Mucosa of gallbladder (tissue), 1 donor: ENCODE measurements at regions not wholly inside any gene's neighbourhood (a gene's known extent, or its start where the extent isn't known, plus 50 kb on each side); places are given as distances from the start of the nearest gene placed in this dataset.
"Not testable (repeated sequence)": the region's sequence is repeated elsewhere in the genome, so short reads cannot be mapped to it uniquely, and the experiment has no call there.

Source experiments
- DNase-seq: peaks from one replicate; pipeline ENCODE4 v3.0.0-alpha.2; 2020; ENCODE audit warnings: low spot score
- donor health status: DM: no; HTN: no; CAD: no.

GRCh38 chr7:13198036-13198435 lies 510.6 kb downstream of the ARL4A start:
- no peak for DNase-seq

GRCh38 chr7:13198727-13199126 lies 511.3 kb downstream of the ARL4A start:
- DNase-seq, result no peak

- DNase-seq, result no peak
Observed at GRCh38 chr7:13201628-13202027, 514.2 kb downstream of the ARL4A start.

- DNase-seq, result no peak
Observed at GRCh38 chr7:13217768-13218167, 530.3 kb downstream of the ARL4A start.

- no peak for DNase-seq
Observed at GRCh38 chr7:13225068-13225467, 537.6 kb downstream of the ARL4A start.

GRCh38 chr7:13226385-13226784 lies 539.0 kb downstream of the ARL4A start:
- DNase-seq, result no peak

GRCh38 chr7:13231216-13231615 lies 543.8 kb downstream of the ARL4A start:
- no peak for DNase-seq

- DNase-seq, result no peak
Observed at GRCh38 chr7:13235436-13235835, 548.0 kb downstream of the ARL4A start.

GRCh38 chr7:13236026-13236425 lies 548.6 kb downstream of the ARL4A start:
- no peak for DNase-seq

- no peak for DNase-seq
Observed at GRCh38 chr7:13240349-13240748, 552.9 kb downstream of the ARL4A start.

GRCh38 chr7:13241416-13241815 lies 554.0 kb downstream of the ARL4A start:
- no peak for DNase-seq

- DNase-seq, result no peak
Observed at GRCh38 chr7:13257661-13258060, 570.2 kb downstream of the ARL4A start.

- no peak for DNase-seq
Observed at GRCh38 chr7:13258386-13258785, 571.0 kb downstream of the ARL4A start.

- no peak for DNase-seq
Observed at GRCh38 chr7:13259930-13260329, 572.5 kb downstream of the ARL4A start.

- DNase-seq, result no peak
Observed at GRCh38 chr7:13262929-13263530, 575.6 kb downstream of the ARL4A start.

- no peak for DNase-seq
Observed at GRCh38 chr7:13265271-13265670, 577.8 kb downstream of the ARL4A start.

GRCh38 chr7:13274205-13274604 lies 586.8 kb downstream of the ARL4A start:
- DNase-seq, result not testable (repeated sequence)

- DNase-seq, result no peak
Observed at GRCh38 chr7:13276977-13277376, 589.5 kb downstream of the ARL4A start.

GRCh38 chr7:13278020-13278419 lies 590.6 kb downstream of the ARL4A start:
- DNase-seq, result no peak

GRCh38 chr7:13279854-13280435 lies 592.5 kb downstream of the ARL4A start:
- no peak for DNase-seq

GRCh38 chr7:13282377-13282980 lies 595.0 kb downstream of the ARL4A start:
- no peak for DNase-seq

GRCh38 chr7:13286916-13287315 lies 599.5 kb downstream of the ARL4A start:
- DNase-seq, result no peak

- no peak for DNase-seq
Observed at GRCh38 chr7:13288516-13288915, 601.1 kb downstream of the ARL4A start.

GRCh38 chr7:13290975-13291374 lies 603.5 kb downstream of the ARL4A start:
- no peak for DNase-seq
